ENCODE measurements at regions not wholly inside any gene's neighbourhood (a gene's known extent, or its start where the extent isn't known, plus 50 kb on each side); places are given as distances from the start of the nearest gene placed in this dataset.

DNA sequence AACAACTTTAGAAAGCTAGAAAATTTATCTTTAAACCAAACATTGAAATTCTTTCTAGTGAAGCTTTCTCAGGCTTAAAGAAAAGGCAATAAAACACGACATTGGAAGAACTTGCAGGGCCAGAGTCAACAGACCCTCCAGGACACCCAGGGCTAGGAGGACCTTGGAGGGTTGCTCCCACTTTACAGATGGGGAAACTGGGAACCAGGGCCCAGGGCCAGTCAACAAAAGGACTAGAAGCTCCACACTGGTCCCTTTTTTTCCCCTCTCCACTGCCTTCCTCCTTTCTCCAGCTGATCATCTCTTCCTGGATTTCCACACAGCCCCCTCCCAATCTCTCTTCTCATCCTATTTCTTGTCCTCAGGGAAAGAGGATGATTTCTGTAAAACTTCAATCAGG, 307.7 kb upstream of the CDH5 start:
- CTCF ChIA-PET: no interaction called here

More for the DNA sequence above, 307.7 kb upstream of the CDH5 start:
- Histone ChIP-seq H3K36me3 (ENCODE audit: control insufficient read depth in 1 of 2, insufficient read depth in 2 of 2, low read length in 2 of 2) (no peaks in the 10 kb centered on the region), H3K27ac (ENCODE audit: low read depth, low read length) (no peak overlapping the region), H2AFZ (ENCODE audit: low read depth, low read length, poor library complexity, severe bottlenecking) (no peak overlapping the region), H4K20me1 (ENCODE audit: insufficient read depth) (no peaks in the 10 kb centered on the region), H3K79me2 (ENCODE audit: insufficient read depth, low read length) (no peaks in the 10 kb centered on the region), H3K9me2 (ENCODE audit: insufficient read depth) (no peaks in the 10 kb centered on the region), H3K4me3 (replicated peaks in 1 of 2; ENCODE audit: low read depth in 1 of 2, low read length in 2 of 2) (no peak overlapping the region), H3K9ac (ENCODE audit: low read length) (no peak overlapping the region), H3K9me3 (ENCODE audit: control insufficient read depth in 1 of 2, insufficient read depth in 1 of 2, low read depth in 1 of 2, low read length in 2 of 2) (no peaks in the 10 kb centered on the region), H3K4me2 (ENCODE audit: low read length) (no peak overlapping the region), H3K27me3 (ENCODE audit: insufficient read depth, low read length) (peaks cover 39% of the 10 kb centered on the region; the same call in 1 of the 2 replicates), H3K4me1 (ENCODE audit: control insufficient read depth in 1 of 2, insufficient read depth in 2 of 2, low read length in 2 of 2) (no peaks in the 10 kb centered on the region)
- ChIA-PET RAD21 (ENCODE audit: low non-redundant PET in 1 of 2, low total read pairs in 2 of 2, uncharacterized antibody in 2 of 2, unreplicated experiment in 2 of 2) (no interaction called here), POLR2A (no interaction called here)
- no peak for TF ChIP-seq SIN3A (IDR thresholded peaks at IDR 0.05; ENCODE audit: low read depth)
- TF ChIP-seq, protein P1, sequence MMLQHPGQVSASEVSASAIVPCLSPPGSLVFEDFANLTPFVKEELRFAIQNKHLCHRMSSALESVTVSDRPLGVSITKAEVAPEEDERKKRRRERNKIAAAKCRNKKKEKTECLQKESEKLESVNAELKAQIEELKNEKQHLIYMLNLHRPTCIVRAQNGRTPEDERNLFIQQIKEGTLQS (IDR thresholded peaks at IDR 0.05): no peak
- TF ChIP-seq CTCF (IDR thresholded peaks at IDR 0.05 in 2 of 3, conservative IDR thresholded peaks at IDR 0.05 in 1 of 3; ENCODE audit: borderline replicate concordance in 1 of 3, insufficient read depth in 1 of 3, low read depth in 2 of 3, low read length in 2 of 3): no peak
- no peak for TF ChIP-seq POLR2A (IDR thresholded peaks at IDR 0.05; ENCODE audit: borderline replicate concordance, extremely low read depth, insufficient read depth, insufficient read length)
- no peak for TF ChIP-seq CBX3 (IDR thresholded peaks at IDR 0.05; ENCODE audit: low read depth)
- TF ChIP-seq, protein P2, sequence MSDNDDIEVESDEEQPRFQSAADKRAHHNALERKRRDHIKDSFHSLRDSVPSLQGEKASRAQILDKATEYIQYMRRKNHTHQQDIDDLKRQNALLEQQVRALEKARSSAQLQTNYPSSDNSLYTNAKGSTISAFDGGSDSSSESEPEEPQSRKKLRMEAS (IDR thresholded peaks at IDR 0.05): no peak
- TF ChIP-seq SP1 (IDR thresholded peaks at IDR 0.05; ENCODE audit: low read depth): no peak
- TF ChIP-seq EZH2phosphoT487 (IDR thresholded peaks at IDR 0.05; ENCODE audit: borderline replicate concordance): no peak
- TF ChIP-seq SRF (IDR thresholded peaks at IDR 0.05; ENCODE audit: low read depth): no peak
- TF ChIP-seq TCF7L2 (IDR thresholded peaks at IDR 0.05; ENCODE audit: borderline replicate concordance, extremely low read depth, insufficient read depth, insufficient read length): no peak
- no peak for TF ChIP-seq FOSL1 (IDR thresholded peaks at IDR 0.05; ENCODE audit: low read depth)
- TF ChIP-seq RAD21 (IDR thresholded peaks at IDR 0.05; ENCODE audit: low read depth): no peak
- no peak for TF ChIP-seq EZH2 (IDR thresholded peaks at IDR 0.05)
- no peak for TF ChIP-seq ELF1 (IDR thresholded peaks at IDR 0.05; ENCODE audit: borderline replicate concordance, low read depth)
- TF ChIP-seq, protein P3, sequence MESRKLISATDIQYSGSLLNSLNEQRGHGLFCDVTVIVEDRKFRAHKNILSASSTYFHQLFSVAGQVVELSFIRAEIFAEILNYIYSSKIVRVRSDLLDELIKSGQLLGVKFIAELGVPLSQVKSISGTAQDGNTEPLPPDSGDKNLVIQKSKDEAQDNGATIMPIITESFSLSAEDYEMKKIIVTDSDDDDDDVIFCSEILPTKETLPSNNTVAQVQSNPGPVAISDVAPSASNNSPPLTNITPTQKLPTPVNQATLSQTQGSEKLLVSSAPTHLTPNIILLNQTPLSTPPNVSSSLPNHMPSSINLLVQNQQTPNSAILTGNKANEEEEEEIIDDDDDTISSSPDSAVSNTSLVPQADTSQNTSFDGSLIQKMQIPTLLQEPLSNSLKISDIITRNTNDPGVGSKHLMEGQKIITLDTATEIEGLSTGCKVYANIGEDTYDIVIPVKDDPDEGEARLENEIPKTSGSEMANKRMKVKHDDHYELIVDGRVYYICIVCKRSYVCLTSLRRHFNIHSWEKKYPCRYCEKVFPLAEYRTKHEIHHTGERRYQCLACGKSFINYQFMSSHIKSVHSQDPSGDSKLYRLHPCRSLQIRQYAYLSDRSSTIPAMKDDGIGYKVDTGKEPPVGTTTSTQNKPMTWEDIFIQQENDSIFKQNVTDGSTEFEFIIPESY (IDR thresholded peaks at IDR 0.05; ENCODE audit: extremely low read depth, insufficient replicate concordance, low read length): no peak
- BruUV-seq (replicated peaks): no TSS peak
- intact Hi-C loops (cut with micrococcal nuclease): no loop called here
- DNase-seq (ENCODE audit: low read depth, low spot score) (no peak), ATAC-seq (no peak)
